ENCODE measurements at regions not wholly inside any gene's neighbourhood (a gene's known extent, or its start where the extent isn't known, plus 50 kb on each side); places are given as distances from the start of the nearest gene placed in this dataset.

GRCh38 chr11:11757909-11758308, 83.9 kb upstream of the USP47 start:
- TF ChIP-seq POLR2AphosphoS5 (IDR thresholded peaks at IDR 0.05; ENCODE audit: low read depth, low read length) (no peak), TCF7L2 (IDR thresholded peaks at IDR 0.05; ENCODE audit: low read depth, low read length) (no peak), CTCF (IDR thresholded peaks at IDR 0.05) (no peak), SIN3A (IDR thresholded peaks at IDR 0.05; ENCODE audit: borderline replicate concordance, insufficient read depth, low read depth, low read length) (no peak), REST (IDR thresholded peaks at IDR 0.05; ENCODE audit: insufficient read depth in 1 of 2, low read depth in 2 of 2, low read length in 1 of 2) (no peak)
- Histone ChIP-seq H3K27me3 (ENCODE audit: control insufficient read depth, insufficient read depth, low read length) (peaks cover 42% of the 10 kb centered on the region), H3K4me3 (ENCODE audit: low read depth in 2 of 2, low read length in 2 of 2) (no peak overlapping the region), H3K9me3 (ENCODE audit: control insufficient read depth, insufficient read depth, low read depth, low read length) (no peaks in the 10 kb centered on the region), H3K27ac (ENCODE audit: low read length) (no peak overlapping the region), H3K4me1 (ENCODE audit: control insufficient read depth, insufficient read depth, low read length) (no peaks in the 10 kb centered on the region; the same call in 1 of the 2 replicates), H3K36me3 (ENCODE audit: control insufficient read depth, insufficient read depth, low read length) (no peaks in the 10 kb centered on the region)
- DNase-seq (ENCODE audit: low read depth, low spot score) (no peak), ATAC-seq (no peak)
- in situ Hi-C loops (cut with HindIII; ENCODE audit: low pct_unique_long_range_greater_than_20kb, low sequenced_read_pairs) = no loop called here
- ChIA-PET POLR2A (no interaction called here), CTCF (no interaction called here)
- intact Hi-C loops (cut with micrococcal nuclease; ENCODE audit: unreplicated experiment) = no loop called here
- no TSS peak for BruUV-seq (replicated peaks)

GRCh38 chr11:11756718-11757117, 85.1 kb upstream of the USP47 start:
- ATAC-seq = no peak
- POLR2A ChIA-PET = no interaction called here

GRCh38 chr11:11755871-11756270, 85.9 kb upstream of the USP47 start:
- no peak for ATAC-seq
- no peak for DNase-seq (ENCODE audit: low read depth, low spot score)
- CTCF ChIA-PET = no interaction called here
- Histone ChIP-seq H3K27me3 (ENCODE audit: control insufficient read depth, insufficient read depth, low read length) (peaks cover 39% of the 10 kb centered on the region), H3K4me3 (ENCODE audit: low read depth in 2 of 2, low read length in 2 of 2) (no peak overlapping the region), H3K4me1 (ENCODE audit: control insufficient read depth, insufficient read depth, low read length) (no peaks in the 10 kb centered on the region; the same call in 1 of the 2 replicates), H3K9me3 (ENCODE audit: control insufficient read depth, insufficient read depth, low read depth, low read length) (no peaks in the 10 kb centered on the region), H3K36me3 (ENCODE audit: control insufficient read depth, insufficient read depth, low read length) (no peaks in the 10 kb centered on the region), H3K27ac (ENCODE audit: low read length) (no peak overlapping the region)
- in situ Hi-C loops (cut with HindIII; ENCODE audit: low pct_unique_long_range_greater_than_20kb, low sequenced_read_pairs) = no loop called here
- no peak for TF ChIP-seq POLR2AphosphoS5 (IDR thresholded peaks at IDR 0.05; ENCODE audit: low read depth, low read length)
- TF ChIP-seq REST (IDR thresholded peaks at IDR 0.05; ENCODE audit: insufficient read depth in 1 of 2, low read depth in 2 of 2, low read length in 1 of 2) = no peak
- no peak for TF ChIP-seq TCF7L2 (IDR thresholded peaks at IDR 0.05; ENCODE audit: low read depth, low read length)
- no peak for TF ChIP-seq SIN3A (IDR thresholded peaks at IDR 0.05; ENCODE audit: borderline replicate concordance, insufficient read depth, low read depth, low read length)
- TF ChIP-seq CTCF (IDR thresholded peaks at IDR 0.05) = no peak
- intact Hi-C loops (cut with micrococcal nuclease; ENCODE audit: unreplicated experiment) = no loop called here
- POLR2A ChIA-PET = no interaction called here
- BruUV-seq (replicated peaks) = no TSS peak

More at GRCh38 chr11:11756718-11757117, 85.1 kb upstream of the USP47 start:
- intact Hi-C loops (cut with micrococcal nuclease; ENCODE audit: unreplicated experiment) (no loop called here), in situ Hi-C loops (cut with HindIII; ENCODE audit: low pct_unique_long_range_greater_than_20kb, low sequenced_read_pairs) (no loop called here)
- no peak overlapping the region for H3K4me3 ChIP-seq (ENCODE audit: low read depth in 2 of 2, low read length in 2 of 2)
- no peaks in the 10 kb centered on the region; the same call in 1 of the 2 replicates for H3K4me1 ChIP-seq (ENCODE audit: control insufficient read depth, insufficient read depth, low read length)
- no TSS peak for BruUV-seq (replicated peaks)
- no peak for DNase-seq (ENCODE audit: low read depth, low spot score)
- CTCF ChIA-PET = no interaction called here
- no peak overlapping the region for H3K27ac ChIP-seq (ENCODE audit: low read length)
- no peak for TF ChIP-seq TCF7L2 (IDR thresholded peaks at IDR 0.05; ENCODE audit: low read depth, low read length)
- H3K9me3 ChIP-seq (ENCODE audit: control insufficient read depth, insufficient read depth, low read depth, low read length) = no peaks in the 10 kb centered on the region
- H3K36me3 ChIP-seq (ENCODE audit: control insufficient read depth, insufficient read depth, low read length) = no peaks in the 10 kb centered on the region
- H3K27me3 ChIP-seq (ENCODE audit: control insufficient read depth, insufficient read depth, low read length) = peaks cover 39% of the 10 kb centered on the region
